GM19035 (cell line): ENCODE measurements at regions not wholly inside any gene's neighbourhood (a gene's known extent, or its start where the extent isn't known, plus 50 kb on each side); places are given as distances from the start of the nearest gene placed in this dataset.

ENCODE experiments used
- ATAC-seq: cut with Tn5 transposase; IDR thresholded peaks from one replicate; pipeline ENCODE4 v1.9.1; 2021; ENCODE audit not compliant: unreplicated experiment

DNA sequence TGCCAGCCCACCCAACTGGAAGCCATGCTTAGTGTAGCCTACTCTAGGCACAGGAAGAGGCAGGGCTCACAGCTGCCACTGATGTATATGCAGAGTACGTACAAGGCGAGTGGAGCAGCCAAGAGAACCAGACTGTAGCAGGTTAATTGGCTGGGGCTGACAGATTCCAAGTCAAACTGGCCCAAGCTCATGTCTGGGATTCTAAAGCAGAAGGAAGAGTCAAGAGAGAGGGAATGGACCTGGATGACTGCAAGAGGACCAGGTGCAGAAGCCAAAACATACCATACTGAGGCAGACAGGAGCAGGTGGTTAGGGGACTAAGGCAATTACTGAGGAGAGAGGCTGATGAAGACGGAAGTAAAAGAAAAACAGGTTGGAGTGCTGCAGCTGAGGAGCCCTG is 51.3 kb upstream of the LRRN2 start:
- no peak for ATAC-seq

DNA sequence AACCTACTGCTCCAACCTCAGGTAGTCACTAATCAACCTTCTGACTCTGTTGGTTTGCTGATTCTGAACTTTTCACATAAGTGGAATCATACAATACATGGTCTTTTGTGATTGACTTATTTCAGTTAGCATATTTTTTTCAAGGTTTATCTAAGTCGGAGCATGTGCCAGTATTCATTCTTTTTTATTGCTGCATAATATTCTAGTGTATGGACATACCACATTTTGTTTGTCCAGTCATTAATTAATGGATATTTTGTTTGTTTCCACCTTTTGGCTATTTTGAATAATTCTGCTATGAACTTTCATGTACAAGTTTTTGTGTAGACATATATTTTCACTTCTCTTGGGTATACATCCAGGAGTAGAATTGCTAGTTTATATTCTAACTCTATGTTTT is 53.0 kb upstream of the LRRN2 start:
- ATAC-seq = no peak

DNA sequence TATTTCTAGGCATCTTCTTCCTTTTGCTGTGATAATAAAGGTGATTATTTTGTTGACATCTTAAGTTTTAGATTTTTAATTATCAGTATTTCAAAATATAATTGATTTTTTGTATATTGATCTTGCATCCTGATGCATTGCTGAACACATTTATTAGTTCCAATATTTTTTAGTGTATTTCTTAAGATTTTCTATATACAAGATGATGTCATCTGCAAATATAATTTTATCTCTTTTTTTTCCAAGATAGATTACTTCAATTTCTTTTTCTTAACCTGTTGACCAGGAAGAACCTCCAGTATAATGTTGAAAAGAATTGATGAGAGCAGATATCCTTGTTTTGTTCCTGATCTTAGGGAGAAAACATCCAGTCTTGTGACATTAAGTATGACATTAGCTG is 54.8 kb upstream of the LRRN2 start:
- ATAC-seq = no peak

DNA sequence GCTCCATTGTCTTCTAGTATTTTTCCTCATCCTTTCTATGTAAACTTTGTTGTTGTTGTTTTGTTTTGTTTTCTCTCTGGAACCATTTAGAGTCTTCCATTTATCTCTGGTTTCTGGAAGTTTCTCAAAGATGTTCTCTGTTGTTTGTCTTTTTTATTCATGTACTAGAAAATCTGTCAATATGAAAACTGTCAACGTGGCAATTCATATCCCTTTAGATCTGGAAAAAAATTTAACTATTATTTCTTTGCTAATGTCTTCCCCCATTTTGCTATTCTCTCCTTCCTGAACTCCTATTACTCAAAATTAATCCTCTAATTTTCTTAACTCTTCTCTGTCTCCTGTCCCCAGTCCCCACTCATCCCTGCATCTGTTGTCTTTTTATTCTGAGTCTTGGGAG is 55.9 kb upstream of the LRRN2 start:
- no peak for ATAC-seq

DNA sequence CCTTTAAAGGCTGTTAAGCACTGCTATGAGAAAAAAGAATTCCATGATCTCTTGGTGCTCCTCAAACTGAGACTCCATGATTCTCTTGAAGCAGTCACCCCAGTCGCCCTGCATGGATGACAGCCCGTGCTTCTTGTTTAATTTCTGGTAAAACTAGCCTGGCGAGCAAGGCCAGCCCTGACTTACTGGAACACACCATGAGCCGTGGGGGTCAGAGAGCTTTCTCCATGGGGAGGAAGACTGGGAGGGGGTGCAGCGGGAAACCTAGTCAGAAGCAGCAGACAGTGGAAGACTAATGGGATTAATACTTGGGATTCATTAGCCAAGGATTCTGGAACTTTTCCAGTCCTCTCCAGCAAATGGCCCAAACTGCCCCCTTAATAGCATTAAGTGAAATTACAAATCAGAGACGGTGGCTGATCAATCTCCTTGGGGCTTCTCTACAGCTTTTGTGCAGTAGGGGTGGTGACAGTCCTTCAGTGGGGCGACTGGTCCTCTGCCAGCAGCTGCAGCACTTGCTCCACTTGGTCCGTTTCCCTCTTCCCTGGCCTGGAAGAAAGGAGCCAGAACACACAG is 57.2 kb upstream of the LRRN2 start:
- no peak for ATAC-seq

DNA sequence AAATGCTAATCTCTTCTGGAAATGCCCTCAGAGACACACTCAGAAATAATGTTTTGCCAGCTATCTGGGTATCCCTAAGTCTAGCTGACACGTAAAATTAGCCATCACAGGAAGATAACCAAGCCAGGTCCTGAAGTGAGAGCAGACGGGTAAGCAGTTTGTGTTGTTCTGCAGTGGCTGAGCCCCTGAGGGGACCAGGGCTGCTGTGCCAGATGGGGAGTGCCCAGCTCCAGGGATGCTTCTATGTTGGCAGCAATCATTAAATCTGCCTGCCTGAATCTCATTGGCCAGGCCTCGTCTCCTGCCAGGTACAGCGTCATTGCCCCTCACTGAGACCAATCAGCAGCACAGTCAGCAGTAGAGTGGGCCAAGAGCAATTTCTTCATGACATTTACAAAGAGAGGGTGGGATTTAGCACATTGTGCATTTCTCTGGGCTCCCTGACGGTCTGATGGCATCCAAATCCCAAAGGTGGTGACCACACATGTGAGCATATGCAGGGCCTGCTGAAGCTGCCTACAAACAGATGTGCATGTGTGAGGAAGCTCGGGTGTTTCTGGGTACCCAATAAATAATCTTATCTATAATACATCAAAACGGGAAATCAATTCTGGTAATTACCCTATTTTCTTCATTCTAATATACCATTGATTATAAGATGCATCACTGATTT is 58.7 kb upstream of the LRRN2 start:
- no peak for ATAC-seq

DNA sequence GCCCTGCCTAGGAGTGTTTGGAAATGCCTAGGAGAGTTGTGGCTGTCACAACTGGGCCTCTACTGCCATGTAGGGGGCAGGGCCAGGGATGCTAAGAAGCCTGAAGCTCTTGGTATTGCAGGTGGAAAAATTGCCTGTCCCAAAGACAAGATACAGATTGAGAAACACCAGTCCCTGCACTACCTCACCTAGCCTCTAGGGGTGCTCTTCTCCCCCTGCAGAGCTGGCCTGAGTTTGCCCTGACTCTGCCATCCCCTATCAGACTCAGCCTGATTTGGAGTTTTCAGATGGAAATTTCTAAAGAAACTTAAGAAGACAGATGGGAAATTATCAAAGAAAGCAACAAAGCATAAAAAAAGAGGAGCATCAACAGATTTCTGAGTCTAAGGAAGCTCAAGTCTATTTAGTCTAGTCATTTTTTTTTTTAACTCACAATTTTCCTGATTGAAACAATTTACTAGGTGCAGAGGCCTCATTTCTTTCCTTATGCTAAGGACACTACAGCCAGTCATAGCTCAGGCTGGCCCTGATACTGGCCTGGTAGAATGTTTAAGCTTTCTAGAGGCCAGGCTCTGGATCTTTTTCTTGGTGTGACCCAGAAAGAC is 61.4 kb upstream of the LRRN2 start:
- ATAC-seq = no peak

DNA sequence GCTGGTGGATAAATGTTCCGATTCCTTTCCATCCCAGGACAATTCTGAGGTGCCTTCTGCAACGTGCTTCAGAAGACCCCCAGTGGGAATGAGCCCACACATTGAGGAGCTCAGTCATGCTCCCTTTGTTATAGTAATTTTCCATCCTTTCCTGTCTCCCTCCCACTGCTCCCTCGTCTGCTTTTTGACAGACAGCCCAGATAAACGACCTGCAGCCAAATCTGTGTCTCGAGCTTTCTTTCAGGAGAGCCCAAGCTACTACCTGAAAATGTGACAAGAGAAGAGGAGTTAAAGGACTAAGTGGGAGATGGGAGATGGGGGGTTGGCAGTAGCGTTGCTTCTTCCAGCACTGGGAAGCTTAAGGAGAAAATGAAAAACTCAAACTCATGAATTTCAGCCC is 65.9 kb upstream of the LRRN2 start:
- ATAC-seq = no peak

DNA sequence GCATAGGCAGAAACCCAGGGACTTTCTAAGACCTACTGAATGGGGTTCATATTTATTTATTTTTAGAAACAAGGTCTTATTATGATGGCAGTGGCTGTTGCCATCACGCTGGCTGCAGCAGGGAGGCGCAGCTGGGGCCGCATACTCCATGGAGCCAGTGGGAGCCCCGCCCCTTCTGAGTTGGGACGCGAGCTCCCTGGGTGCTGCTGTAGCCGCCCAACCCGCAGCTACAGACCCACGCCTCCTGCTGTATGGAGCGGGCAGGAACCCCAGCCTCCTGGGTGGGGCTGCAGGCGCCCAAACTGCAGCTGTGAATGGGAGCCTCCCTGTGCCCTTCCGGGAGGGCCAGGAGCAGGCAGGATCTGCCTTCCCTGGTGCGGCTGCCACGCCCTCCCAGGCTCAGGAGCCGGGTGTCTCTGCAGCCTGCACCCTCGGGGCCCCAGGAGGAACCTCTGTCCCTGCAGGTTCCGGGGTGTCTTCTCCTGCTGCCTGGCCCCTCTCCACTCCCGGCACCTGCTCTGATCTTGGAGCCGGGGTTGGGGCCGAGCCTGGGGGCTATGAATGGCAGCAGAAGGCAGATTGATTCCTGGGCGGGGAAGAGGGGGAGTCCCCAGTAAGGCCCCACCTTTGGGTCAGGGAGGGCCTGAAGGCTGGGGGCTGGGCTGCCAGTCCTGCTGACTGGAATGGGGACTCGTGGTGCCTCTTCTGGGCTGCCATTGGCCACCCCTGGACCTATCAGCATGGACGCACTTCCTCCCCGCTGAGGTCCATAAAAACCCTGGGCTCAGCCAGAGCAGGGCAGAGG is 66.5 kb upstream of the LRRN2 start:
- no peak for ATAC-seq

DNA sequence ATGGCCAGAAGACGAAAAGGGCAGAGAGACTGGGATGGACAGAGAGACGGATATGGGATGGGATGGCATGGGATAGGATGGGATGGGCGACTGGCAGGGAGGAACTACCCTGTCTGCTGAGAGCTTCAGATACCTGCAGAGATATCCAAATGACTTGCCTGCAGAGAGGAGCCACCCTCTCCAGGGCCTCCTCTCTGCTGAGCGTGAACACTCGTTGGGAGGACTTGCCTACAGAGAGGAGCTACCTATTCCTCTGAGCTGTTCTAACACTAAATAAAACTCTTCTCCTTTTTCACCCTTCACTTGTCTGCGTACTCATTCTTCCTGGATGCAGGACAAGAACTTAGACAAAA is 67.1 kb upstream of the LRRN2 start:
- no peak for ATAC-seq

DNA sequence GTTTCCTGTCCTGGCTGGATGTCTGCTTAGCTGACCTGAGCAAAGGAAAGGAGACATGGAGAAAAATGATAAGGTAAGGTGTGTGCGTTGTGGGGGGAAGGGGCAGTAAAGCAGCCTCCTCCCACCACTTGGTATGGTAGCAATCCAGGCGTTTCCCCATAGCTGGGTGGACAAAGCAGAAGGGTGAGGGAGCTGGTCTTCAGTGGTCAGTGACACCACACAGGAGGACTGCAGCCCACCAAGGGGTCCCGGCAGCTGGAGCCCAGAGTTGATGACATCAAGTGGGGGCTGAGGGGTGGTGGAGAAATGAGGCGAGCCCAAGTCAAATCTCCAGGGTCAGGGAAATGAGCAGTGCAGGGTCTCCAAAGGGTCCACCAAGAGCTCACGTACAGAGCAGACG is 69.3 kb upstream of the LRRN2 start:
- no peak for ATAC-seq

DNA sequence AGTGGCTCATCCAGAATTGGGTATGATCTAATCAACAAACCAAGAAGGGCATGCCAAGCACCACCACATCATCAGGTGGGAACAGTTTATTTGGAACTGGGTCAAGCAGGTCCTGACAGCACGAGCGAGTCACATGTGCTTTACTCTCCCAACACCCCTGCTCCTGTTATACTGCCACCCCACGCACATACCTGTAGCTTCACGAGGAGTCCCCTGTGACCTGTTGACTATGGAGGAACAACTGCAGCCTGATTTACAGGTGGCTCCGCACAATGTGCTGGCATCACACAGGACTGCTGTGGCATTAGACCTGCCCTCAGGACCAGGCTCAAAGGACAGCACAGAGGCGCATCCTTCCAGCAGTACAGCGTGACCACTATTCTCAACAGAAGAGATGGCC is 70.8 kb upstream of the LRRN2 start:
- ATAC-seq = no peak

DNA sequence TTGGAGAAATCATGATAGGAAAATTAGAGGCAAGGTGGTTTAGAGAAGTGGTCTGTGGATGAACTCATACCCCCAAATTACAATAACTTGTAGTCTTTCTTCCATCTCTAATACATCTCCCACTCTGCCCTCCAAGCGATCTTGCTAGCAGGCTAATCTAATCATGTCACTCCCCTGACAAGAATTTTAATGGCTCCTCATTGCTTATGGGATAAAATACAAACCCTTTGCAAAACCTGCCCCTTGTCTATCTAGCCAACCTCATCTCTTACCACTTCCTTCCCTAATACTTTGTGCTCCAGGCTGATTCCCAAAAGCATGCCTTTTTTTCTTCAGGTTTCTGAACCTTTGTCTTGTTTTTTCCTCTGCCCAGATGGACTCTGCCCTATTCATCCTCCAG is 71.3 kb upstream of the LRRN2 start:
- no peak for ATAC-seq

DNA sequence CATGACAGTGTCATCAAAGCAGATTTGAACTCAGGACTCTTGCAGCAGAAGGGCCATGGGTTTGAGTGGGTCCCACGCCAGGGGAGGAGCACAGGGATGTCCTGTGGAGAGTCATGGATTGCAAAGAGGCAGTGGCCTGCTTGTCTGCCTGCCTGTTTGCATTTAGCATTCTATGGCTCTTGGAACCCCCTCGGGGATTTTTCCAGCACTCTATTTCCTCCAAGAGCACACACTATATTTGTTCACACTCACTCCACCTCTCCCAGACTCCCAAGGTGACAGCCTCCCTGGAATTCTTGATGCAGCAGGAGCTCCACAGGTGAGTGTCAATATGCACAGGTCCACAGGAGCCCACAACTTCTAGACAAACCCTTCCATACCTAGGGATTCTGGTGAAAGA is 73.1 kb upstream of the LRRN2 start:
- ATAC-seq = no peak

DNA sequence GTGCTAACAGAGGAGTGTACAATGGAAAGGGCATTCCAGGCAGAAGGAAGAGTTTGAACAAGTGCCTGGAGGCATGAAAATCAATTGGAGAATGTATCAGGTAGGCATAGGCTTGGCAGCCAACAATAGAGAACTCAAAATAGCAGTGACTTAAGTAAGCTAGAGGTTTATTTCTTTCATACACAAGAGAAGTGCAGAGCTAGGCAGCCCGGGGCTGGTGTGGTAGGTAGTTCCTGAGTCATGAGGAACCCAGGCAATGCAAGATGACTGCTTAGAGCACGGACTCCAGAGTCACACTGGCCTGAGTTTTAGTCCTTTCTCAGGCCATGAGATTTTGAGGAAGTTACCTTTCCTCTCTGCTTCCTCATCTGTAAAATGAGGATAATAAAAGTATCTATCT is 74.8 kb upstream of the LRRN2 start:
- no peak for ATAC-seq

DNA sequence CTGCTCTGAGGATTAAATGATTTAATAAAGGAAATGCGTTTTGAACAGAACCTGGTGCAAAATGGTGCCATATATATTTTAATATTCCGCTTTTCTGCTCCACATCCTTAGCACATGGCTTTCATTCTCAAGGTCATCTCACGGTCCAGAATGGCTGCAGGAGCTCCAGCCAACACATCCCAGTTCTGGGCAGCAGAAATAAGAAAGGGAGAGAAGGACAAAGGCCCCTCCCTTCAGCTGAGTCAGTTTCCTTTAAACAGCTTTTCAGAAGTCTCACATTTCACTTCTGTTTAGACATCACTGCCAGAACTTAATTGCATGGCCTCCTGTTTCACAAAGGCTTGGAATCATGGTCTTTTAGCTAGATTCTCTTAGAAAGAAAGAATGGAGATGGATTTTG is 75.2 kb upstream of the LRRN2 start:
- ATAC-seq = no peak

DNA sequence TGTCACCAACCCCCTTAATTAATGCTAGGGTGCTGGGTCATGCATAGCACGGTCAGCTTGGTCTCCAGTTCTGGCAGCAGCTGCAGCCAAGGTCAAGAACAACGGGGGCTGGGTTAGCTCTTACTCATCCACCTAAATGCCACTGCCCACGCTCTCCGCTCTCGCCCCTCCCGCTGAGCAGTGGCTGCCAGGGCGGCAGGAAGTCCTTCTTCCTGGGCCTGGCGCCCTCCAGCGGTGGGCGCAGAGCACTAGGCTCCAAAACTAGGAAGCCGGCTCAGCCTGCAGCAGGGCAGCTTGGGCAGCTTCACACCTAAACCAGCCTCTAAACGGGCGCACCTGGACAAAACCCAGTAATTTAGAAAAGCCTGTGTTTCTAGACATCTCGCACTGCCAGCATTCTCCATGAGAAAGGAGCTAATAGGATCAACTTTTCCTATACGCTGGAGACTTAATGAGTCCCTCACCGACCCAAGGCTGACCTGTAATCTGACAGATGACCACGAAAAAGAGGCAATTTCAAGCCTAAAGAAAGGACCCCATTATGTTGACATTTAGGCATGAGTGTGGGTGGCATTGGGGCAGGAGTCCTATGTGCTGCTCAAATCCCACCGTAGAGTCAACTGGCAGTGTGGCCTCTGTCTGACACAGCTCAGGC is 78.4 kb upstream of the LRRN2 start:
- ATAC-seq = peak; percentile 88

DNA sequence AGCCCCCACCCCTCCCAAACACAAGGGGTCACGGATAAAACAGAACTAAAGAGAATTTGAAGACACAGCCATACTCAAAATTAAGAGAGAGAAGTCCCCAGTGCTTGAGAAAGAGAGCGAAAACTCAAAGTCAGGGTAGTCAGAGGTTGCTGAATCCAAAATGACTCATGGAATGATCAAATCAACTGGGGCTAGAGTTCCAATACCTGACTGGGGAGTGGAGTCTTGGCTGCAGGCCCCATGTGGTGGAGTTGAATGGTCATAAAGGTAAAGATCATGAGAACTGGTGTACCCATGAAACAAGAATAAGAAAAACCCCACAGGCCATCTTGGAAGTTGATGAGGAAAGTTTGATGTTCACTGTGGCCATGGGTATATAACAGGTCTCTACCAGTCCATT is 84.5 kb upstream of the LRRN2 start:
- ATAC-seq = no peak

DNA sequence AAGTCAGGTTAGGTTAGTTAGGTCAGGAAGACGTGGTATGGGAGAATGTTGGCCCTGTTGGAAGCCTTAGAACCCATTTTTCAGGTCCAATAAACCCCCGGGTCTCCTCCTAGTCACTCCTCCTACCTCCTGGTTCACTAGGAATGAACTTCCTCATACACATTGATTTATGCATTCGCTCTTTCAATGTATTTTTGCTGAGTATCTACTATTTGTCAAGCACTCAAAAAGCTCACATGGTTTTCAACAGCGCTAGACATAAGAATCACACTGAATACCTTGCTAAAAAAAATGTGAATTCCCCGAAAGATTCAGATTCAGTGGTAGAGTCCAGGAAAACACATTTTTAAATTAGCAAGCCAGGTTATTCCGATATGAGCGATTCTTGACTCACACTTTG is 85.8 kb upstream of the LRRN2 start:
- no peak for ATAC-seq

DNA sequence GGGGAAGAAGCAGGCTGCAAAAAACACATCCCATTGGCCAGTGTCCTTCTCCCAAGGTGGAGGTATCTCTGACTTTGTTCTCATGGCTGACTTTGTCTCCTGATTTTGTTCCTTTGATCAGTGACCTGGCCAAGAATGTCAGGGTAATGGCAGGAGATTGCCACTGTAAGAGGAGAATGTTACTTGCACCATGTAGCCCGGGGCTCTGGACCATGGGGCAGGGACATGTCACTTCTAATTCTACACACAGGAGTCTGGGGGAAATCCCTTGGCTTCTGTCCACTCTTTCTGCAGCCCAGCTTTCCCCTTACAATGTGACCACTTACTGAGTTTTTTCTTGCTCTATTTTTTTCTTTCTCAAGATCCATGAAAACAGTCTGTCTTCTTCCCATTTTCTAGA is 87.7 kb upstream of the LRRN2 start:
- no peak for ATAC-seq

DNA sequence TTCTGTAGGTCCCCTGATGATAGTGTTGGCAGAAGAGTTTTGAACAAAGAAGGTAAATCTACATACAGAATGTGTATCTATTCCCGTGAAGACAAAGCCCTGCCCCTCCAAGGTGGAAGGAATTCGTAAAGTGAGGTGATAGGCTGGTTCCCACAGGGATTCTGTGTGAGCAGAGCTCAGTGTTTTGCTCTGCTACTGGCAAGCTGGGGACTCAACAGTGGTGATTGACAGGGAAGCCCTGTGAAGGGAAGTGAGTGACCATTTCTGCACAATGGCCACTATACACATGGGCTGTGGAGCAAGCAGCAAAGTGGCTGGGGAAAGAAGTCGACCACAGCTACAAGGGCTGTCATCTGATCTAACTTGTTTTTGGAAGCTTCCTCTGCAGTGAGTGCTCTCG is 90.0 kb upstream of the LRRN2 start:
- no peak for ATAC-seq

DNA sequence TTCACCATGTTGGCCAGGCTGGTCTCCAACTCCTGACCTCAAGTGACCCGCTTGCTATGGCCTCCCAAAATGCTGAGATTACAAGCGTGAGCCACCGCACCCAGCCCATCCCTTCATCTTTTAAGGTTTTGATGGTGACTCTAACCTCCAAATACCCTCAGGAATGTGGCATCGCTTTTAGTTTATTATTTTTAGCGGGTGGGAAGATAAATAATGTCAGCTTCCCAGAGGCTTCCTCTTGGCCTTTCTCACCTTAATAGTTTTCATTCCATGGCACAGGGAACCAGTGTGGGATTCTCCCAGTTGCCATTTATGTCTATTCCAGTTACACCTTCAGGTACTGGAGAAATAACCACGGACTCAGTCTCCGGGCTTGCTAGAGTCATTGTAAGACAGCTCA is 92.1 kb upstream of the LRRN2 start:
- no peak for ATAC-seq
